ENCODE measurements at regions not wholly inside any gene's neighbourhood (a gene's known extent, or its start where the extent isn't known, plus 50 kb on each side); places are given as distances from the start of the nearest gene placed in this dataset.
"Not testable (repeated sequence)": the region's sequence is repeated elsewhere in the genome, so short reads cannot be mapped to it uniquely, and the experiment has no call there.

DNA sequence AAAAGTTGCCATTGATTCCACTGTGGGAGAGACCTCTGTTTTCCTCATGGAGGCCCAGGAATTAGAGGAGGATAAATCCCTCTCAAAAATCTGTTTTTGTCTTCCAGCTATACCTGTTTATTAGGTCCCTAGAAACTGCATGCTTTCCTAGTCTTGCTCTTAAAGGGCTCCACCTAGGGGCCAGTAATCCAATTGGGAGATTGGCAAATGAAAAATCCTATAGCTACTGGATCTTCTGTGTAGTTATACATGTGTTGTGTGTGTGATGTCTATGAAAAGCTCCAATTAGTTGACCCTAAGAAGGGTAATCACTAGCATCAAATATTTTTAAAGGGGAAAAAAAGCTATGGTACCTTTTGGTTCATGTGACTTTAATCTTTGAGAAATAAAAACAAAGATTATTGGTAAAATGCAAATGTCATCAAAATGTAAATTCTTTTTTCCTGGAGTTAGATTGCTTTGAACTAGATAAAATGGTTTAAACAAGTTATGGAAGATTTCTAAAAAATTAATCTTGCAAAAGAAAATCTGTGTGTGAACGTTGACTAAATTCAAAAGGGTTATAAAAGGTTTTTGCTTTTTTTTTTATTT, 63.4 kb upstream of the C1QTNF9B start:
- no peak overlapping the region for H3K4me3 ChIP-seq (ENCODE audit: low read depth in 1 of 2, low read length in 2 of 2)
- H3K27ac ChIP-seq (ENCODE audit: low read depth, low read length) = no peak overlapping the region
- peaks cover 3 to 7% of the 10 kb centered on the region in 2 donors for H3K4me1 ChIP-seq (ENCODE audit: control insufficient read depth in 1 of 2, insufficient read depth in 2 of 2, low read length in 2 of 2)
- H3K9me3 ChIP-seq (ENCODE audit: control insufficient read depth in 1 of 2, low read length in 2 of 2) = no peaks in the 10 kb centered on the region
- H3K9ac ChIP-seq (ENCODE audit: low read depth in 1 of 2, low read length in 2 of 2) = no peak overlapping the region
- H3K36me3 ChIP-seq (ENCODE audit: control insufficient read depth in 1 of 2, insufficient read depth in 2 of 2, low read length in 2 of 2) = no peaks in the 10 kb centered on the region
- H3K27me3 ChIP-seq (ENCODE audit: control insufficient read depth in 1 of 2, insufficient read depth in 2 of 2, low read length in 2 of 2) = no peaks in the 10 kb centered on the region

GRCh38 chr13:23963184-23963931, 66.1 kb upstream of the C1QTNF9B start:
- H3K4me3 ChIP-seq (ENCODE audit: low read depth in 1 of 2, low read length in 2 of 2) = no peak overlapping the region
- H3K9ac ChIP-seq (ENCODE audit: low read depth in 1 of 2, low read length in 2 of 2) = no peak overlapping the region
- H3K27me3 ChIP-seq (ENCODE audit: control insufficient read depth in 1 of 2, insufficient read depth in 2 of 2, low read length in 2 of 2) = no peaks in the 10 kb centered on the region
- H3K4me1 ChIP-seq (ENCODE audit: control insufficient read depth in 1 of 2, insufficient read depth in 2 of 2, low read length in 2 of 2) = peaks cover 0 to 12% of the 10 kb centered on the region in 2 donors
- no peaks in the 10 kb centered on the region for H3K36me3 ChIP-seq (ENCODE audit: control insufficient read depth in 1 of 2, insufficient read depth in 2 of 2, low read length in 2 of 2)
- no peaks in the 10 kb centered on the region for H3K9me3 ChIP-seq (ENCODE audit: control insufficient read depth in 1 of 2, low read length in 2 of 2)
- H3K27ac ChIP-seq (ENCODE audit: low read depth, low read length) = no peak overlapping the region

DNA sequence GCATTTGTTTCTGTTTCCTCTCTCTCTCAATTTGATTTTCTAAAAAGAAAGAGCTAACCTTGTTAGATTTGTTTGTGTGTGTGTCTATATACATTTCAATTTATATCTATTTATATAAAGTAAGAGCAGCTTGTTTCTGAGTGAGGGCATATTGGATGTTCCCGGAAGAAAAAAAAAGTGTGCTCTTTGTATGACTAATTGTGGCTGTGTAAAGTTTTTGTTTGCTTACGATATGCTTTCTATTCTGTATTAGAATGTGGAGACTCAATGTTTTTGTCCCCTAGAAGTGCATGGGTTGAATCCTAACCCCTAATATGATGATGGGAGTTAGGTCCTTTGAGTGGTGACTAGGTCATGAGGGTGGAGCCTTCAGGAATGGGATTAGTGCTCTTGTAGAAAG, 66.6 kb upstream of the C1QTNF9B start:
- H3K9ac ChIP-seq (ENCODE audit: low read depth in 1 of 2, low read length in 2 of 2) = no peak overlapping the region
- peaks cover 0 to 12% of the 10 kb centered on the region in 2 donors for H3K4me1 ChIP-seq (ENCODE audit: control insufficient read depth in 1 of 2, insufficient read depth in 2 of 2, low read length in 2 of 2)
- H3K4me3 ChIP-seq (ENCODE audit: low read depth in 1 of 2, low read length in 2 of 2) = no peak overlapping the region
- H3K36me3 ChIP-seq (ENCODE audit: control insufficient read depth in 1 of 2, insufficient read depth in 2 of 2, low read length in 2 of 2) = no peaks in the 10 kb centered on the region
- H3K27ac ChIP-seq (ENCODE audit: low read depth, low read length) = no peak overlapping the region
- H3K9me3 ChIP-seq (ENCODE audit: control insufficient read depth in 1 of 2, low read length in 2 of 2) = no peaks in the 10 kb centered on the region
- H3K27me3 ChIP-seq (ENCODE audit: control insufficient read depth in 1 of 2, insufficient read depth in 2 of 2, low read length in 2 of 2) = no peaks in the 10 kb centered on the region

GRCh38 chr13:23965346-23965745, 68.0 kb upstream of the C1QTNF9B start:
- no peaks in the 10 kb centered on the region for H3K36me3 ChIP-seq (ENCODE audit: control insufficient read depth in 1 of 2, insufficient read depth in 2 of 2, low read length in 2 of 2)
- H3K4me3 ChIP-seq (ENCODE audit: low read depth in 1 of 2, low read length in 2 of 2) = no peak overlapping the region
- H3K27ac ChIP-seq (ENCODE audit: low read depth, low read length) = no peak overlapping the region

GRCh38 chr13:23966221-23966690, 69.0 kb upstream of the C1QTNF9B start:
- Histone ChIP-seq H3K4me3 (ENCODE audit: low read depth in 1 of 2, low read length in 2 of 2) (peak overlapping the region; percentile 67 to 68), H3K4me1 (ENCODE audit: control insufficient read depth in 1 of 2, insufficient read depth in 2 of 2, low read length in 2 of 2) (peaks cover 0 to 12% of the 10 kb centered on the region in 2 donors), H3K9me3 (ENCODE audit: control insufficient read depth in 1 of 2, low read length in 2 of 2) (no peaks in the 10 kb centered on the region), H3K27me3 (ENCODE audit: control insufficient read depth in 1 of 2, insufficient read depth in 2 of 2, low read length in 2 of 2) (no peaks in the 10 kb centered on the region), H3K36me3 (ENCODE audit: control insufficient read depth in 1 of 2, insufficient read depth in 2 of 2, low read length in 2 of 2) (no peaks in the 10 kb centered on the region), H3K27ac (ENCODE audit: low read depth, low read length) (no peak overlapping the region), H3K9ac (ENCODE audit: low read depth in 1 of 2, low read length in 2 of 2) (peak overlapping the region; percentile 70 to 74)

More at GRCh38 chr13:23965346-23965745, 68.0 kb upstream of the C1QTNF9B start:
- Histone ChIP-seq H3K4me1 (ENCODE audit: control insufficient read depth in 1 of 2, insufficient read depth in 2 of 2, low read length in 2 of 2) (peaks cover 0 to 12% of the 10 kb centered on the region in 2 donors), H3K9ac (ENCODE audit: low read depth in 1 of 2, low read length in 2 of 2) (no peak overlapping the region), H3K9me3 (ENCODE audit: control insufficient read depth in 1 of 2, low read length in 2 of 2) (no peaks in the 10 kb centered on the region), H3K27me3 (ENCODE audit: control insufficient read depth in 1 of 2, insufficient read depth in 2 of 2, low read length in 2 of 2) (no peaks in the 10 kb centered on the region)

- H3K36me3 ChIP-seq (ENCODE audit: control insufficient read depth in 1 of 2, insufficient read depth in 2 of 2, low read length in 2 of 2) = no peaks in the 10 kb centered on the region
- peak overlapping the region; percentile 67 to 68 for H3K4me3 ChIP-seq (ENCODE audit: low read depth in 1 of 2, low read length in 2 of 2)
- peak overlapping the region; percentile 47 for H3K27ac ChIP-seq (ENCODE audit: low read depth, low read length)
- no peaks in the 10 kb centered on the region for H3K9me3 ChIP-seq (ENCODE audit: control insufficient read depth in 1 of 2, low read length in 2 of 2)
- peaks cover 0 to 12% of the 10 kb centered on the region in 2 donors for H3K4me1 ChIP-seq (ENCODE audit: control insufficient read depth in 1 of 2, insufficient read depth in 2 of 2, low read length in 2 of 2)
- peak overlapping the region; percentile 70 to 74 for H3K9ac ChIP-seq (ENCODE audit: low read depth in 1 of 2, low read length in 2 of 2)
- no peaks in the 10 kb centered on the region for H3K27me3 ChIP-seq (ENCODE audit: control insufficient read depth in 1 of 2, insufficient read depth in 2 of 2, low read length in 2 of 2)
These were observed 69.7 kb upstream of the C1QTNF9B start for GRCh38 chr13:23966691-23967615.

GRCh38 chr13:23967792-23968191, 70.5 kb upstream of the C1QTNF9B start:
- H3K27ac ChIP-seq (ENCODE audit: low read depth, low read length); H3K9me3 ChIP-seq (ENCODE audit: control insufficient read depth in 1 of 2, low read length in 2 of 2); H3K4me3 ChIP-seq (ENCODE audit: low read depth in 1 of 2, low read length in 2 of 2); H3K36me3 ChIP-seq (ENCODE audit: control insufficient read depth in 1 of 2, insufficient read depth in 2 of 2, low read length in 2 of 2); H3K9ac ChIP-seq (ENCODE audit: low read depth in 1 of 2, low read length in 2 of 2); H3K27me3 ChIP-seq (ENCODE audit: control insufficient read depth in 1 of 2, insufficient read depth in 2 of 2, low read length in 2 of 2): not testable (repeated sequence)
- peaks cover 0 to 12% of the 10 kb centered on the region in 2 donors for H3K4me1 ChIP-seq (ENCODE audit: control insufficient read depth in 1 of 2, insufficient read depth in 2 of 2, low read length in 2 of 2)

- Histone ChIP-seq H3K36me3 (ENCODE audit: control insufficient read depth in 1 of 2, insufficient read depth in 2 of 2, low read length in 2 of 2) (no peaks in the 10 kb centered on the region), H3K4me3 (ENCODE audit: low read depth in 1 of 2, low read length in 2 of 2) (no peak overlapping the region), H3K27me3 (ENCODE audit: control insufficient read depth in 1 of 2, insufficient read depth in 2 of 2, low read length in 2 of 2) (no peaks in the 10 kb centered on the region), H3K9ac (ENCODE audit: low read depth in 1 of 2, low read length in 2 of 2) (no peak overlapping the region), H3K27ac (ENCODE audit: low read depth, low read length) (no peak overlapping the region), H3K4me1 (ENCODE audit: control insufficient read depth in 1 of 2, insufficient read depth in 2 of 2, low read length in 2 of 2) (peaks cover 0 to 5% of the 10 kb centered on the region in 2 donors), H3K9me3 (ENCODE audit: control insufficient read depth in 1 of 2, low read length in 2 of 2) (no peaks in the 10 kb centered on the region)
These were observed 72.3 kb upstream of the C1QTNF9B start for GRCh38 chr13:23969647-23970046.

DNA sequence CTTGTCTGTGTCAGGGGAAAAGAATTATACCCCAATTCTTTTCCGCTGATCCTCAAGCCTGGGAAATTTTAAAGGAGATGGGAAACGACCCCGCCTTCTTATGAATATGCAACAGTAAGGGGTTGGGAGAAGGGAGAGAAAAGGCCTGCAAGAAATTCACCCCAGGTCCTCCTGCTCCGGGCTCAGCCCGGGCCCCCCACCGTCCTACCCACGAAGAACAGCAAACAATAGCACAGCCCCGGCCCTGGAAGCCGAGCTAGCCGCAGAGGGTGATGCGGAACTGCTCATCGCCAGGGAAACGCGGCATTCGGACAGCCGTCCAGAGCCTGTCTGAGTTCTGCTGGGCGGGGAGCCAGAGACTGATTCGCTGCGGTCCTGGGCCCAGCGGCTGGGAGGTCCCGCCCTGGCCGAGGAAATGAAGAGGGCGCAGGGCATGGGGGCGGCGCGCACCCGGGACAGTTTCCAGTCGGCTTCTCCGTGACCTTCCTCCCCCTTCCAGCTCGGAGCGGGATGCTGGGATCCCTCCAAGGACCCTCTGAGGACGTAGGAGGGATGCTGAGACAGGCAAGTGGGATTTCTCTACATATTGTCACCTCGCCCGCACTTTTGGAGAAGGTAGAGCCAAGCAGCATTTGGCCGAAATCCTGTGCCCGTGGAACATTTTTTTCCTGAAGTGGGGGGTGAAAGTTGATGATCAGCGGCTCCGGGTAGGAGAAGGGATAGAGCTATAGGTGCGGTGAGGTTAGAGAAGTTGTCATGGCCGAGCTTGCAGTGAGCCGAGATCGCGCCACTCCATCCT, 82.3 kb upstream of the C1QTNF9B start:
- peak overlapping the region; percentile 69 to 74 for H3K4me3 ChIP-seq (ENCODE audit: low read depth in 1 of 2, low read length in 2 of 2)
- H3K9ac ChIP-seq (ENCODE audit: low read depth in 1 of 2, low read length in 2 of 2) = peak overlapping the region; percentile 24 to 48
- peaks cover under 1 to 8% of the 10 kb centered on the region in 2 donors for H3K4me1 ChIP-seq (ENCODE audit: control insufficient read depth in 1 of 2, insufficient read depth in 2 of 2, low read length in 2 of 2)
- H3K9me3 ChIP-seq (ENCODE audit: control insufficient read depth in 1 of 2, low read length in 2 of 2) = no peaks in the 10 kb centered on the region
- H3K27me3 ChIP-seq (ENCODE audit: control insufficient read depth in 1 of 2, insufficient read depth in 2 of 2, low read length in 2 of 2) = peaks cover 11 to 12% of the 10 kb centered on the region in 2 donors
- peak overlapping the region; percentile 4 for H3K27ac ChIP-seq (ENCODE audit: low read depth, low read length)
- H3K36me3 ChIP-seq (ENCODE audit: control insufficient read depth in 1 of 2, insufficient read depth in 2 of 2, low read length in 2 of 2) = no peaks in the 10 kb centered on the region
